Psoas muscle (tissue), 7 donors: ENCODE measurements at regions not wholly inside any gene's neighbourhood (a gene's known extent, or its start where the extent isn't known, plus 50 kb on each side); places are given as distances from the start of the nearest gene placed in this dataset.
A peak's percentile ranks its signal among the peaks of the same experiment; 100 is the strongest.
"Not testable (repeated sequence)": the region's sequence is repeated elsewhere in the genome, so short reads cannot be mapped to it uniquely, and the experiment has no call there.

ENCODE experiments used
- ATAC-seq, 4 donors: fragments of 200-7000 bp; cut with Tn5 transposase; one replicate each; pipeline ENCODE4 v1.9.1; 2020; ENCODE audit warnings: moderate library complexity in 3 of 4, mild to moderate bottlenecking in 2 of 4
- DNase-seq, 2 donors: peaks; one replicate each; pipeline ENCODE4 v3.0.0-alpha.2; 2020
- H3K27ac ChIP-seq: fragments of 200-600 bp; one replicate; pipeline ENCODE4 v1.8.0; 2022
- H3K27me3 ChIP-seq, 3 donors: fragments of 200-600 bp in 1 of 3; one replicate each; pipeline versions ENCODE4 v1.6.1 to v1.8.0; 2013 to 2022; ENCODE audit warnings: low read length in 2 of 3, mild to moderate bottlenecking in 2 of 3, moderate library complexity in 1 of 3; ENCODE audit not compliant: insufficient read depth in 3 of 3
- H3K36me3 ChIP-seq, 2 donors: fragments of 200-600 bp in 1 of 2; one replicate each; pipeline versions ENCODE4 v1.6.1 to v1.8.0; 2013 to 2022; ENCODE audit warnings: low read depth in 1 of 2, mild to moderate bottlenecking in 1 of 2, moderate library complexity in 1 of 2; ENCODE audit not compliant: insufficient read depth in 1 of 2
- H3K4me1 ChIP-seq: fragments of 200-600 bp; one replicate; pipeline ENCODE4 v1.8.0; 2022
- H3K4me3 ChIP-seq: fragments of 200-600 bp; one replicate; pipeline ENCODE4 v1.8.0; 2022; ENCODE audit warnings: mild to moderate bottlenecking
- H3K9me3 ChIP-seq: fragments of 200-600 bp; one replicate; pipeline ENCODE4 v1.8.0; 2022
- WGBS, 3 donors: extraction: QIAGEN DNeasy Blood & Tissue Kit; methylation state at CpG; one replicate each; pipeline versions ENCODE4 v1.1.6 to v1.1.7; 2013; 5-methylcytosine and 5-hydroxymethylcytosine counted together
- intact Hi-C, 2 donors: fragments of 100-400 bp; cut with DNase I; formaldehyde crosslinking; loops; one replicate each; pipeline versions ENCODE4 v1.11.0 to v1.14.2; 2022
- donor health status: healthy with polysubstance abuse.
- donor health status: DM: no; HTN: no; CAD: no; lungs with moderate emphysema.
- donor health status: Bipolar disorder and iron deficiency.
- donor health status: healthy.
- donor health status: DM: yes; HTN: yes; CAD: no.
- donor health status: DM: no; HTN: no; CAD: no.
- donor health status: DM: yes; HTN: yes; CAD: no.

DNA sequence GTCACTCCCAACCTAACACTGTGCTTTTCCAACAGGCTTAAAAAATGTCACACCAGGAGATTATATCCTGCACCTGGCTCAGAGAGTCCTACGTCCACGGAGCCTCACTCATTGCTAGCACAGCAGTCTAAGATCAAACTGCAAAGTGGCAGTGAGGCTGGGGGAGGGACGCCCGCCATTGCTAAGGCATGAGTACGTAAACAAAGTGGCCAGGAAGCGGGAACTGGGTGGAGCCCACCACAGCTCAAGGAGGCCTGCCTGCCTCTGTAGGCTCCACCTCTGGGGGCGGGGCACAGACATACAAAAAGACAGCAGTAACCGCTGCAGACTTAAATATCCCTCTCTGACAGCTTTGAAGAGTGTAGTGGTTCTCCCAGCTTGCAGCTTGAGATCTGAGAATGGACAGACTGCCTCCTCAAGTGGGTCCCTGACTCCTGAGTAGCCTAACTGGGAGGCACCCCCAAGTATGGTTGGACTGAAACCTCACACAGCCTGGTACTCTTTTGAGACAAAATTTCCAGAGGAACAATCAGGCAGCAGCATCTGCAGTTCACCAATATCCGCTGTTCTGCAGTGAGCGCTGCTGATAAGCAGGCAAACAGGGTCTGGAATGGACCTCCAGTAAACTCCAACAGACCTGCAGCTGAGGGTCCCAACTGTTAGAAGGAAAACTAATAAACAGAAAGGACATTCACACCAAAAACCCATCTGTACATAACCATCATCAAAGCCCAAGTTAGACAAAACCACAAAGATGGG lies 2986.4 kb upstream of the OR11H1 start:
- H3K27ac ChIP-seq, H3K9me3 ChIP-seq, ATAC-seq, H3K36me3 ChIP-seq, H3K4me1 ChIP-seq, H3K27me3 ChIP-seq, intact Hi-C loops, H3K4me3 ChIP-seq: not testable (repeated sequence)
- DNase-seq, result peak; percentile 9 to 33
- WGBS, 3 donors, result 37 to 54% (median 49%) methylated on average over 4 to 10 of the region's 10 CpGs

GRCh38 chr22:12553366-12553765 lies 2974.6 kb upstream of the OR11H1 start:
- H3K4me1 ChIP-seq, intact Hi-C loops, H3K27me3 ChIP-seq, H3K27ac ChIP-seq, H3K4me3 ChIP-seq, H3K36me3 ChIP-seq, ATAC-seq, DNase-seq, H3K9me3 ChIP-seq: not testable (repeated sequence)
- WGBS, 3 donors, result 58 to 66% (median 66%) methylated on average over 5 of the region's 5 CpGs

- H3K4me1 ChIP-seq, DNase-seq, H3K27me3 ChIP-seq, H3K36me3 ChIP-seq, intact Hi-C loops, ATAC-seq, H3K9me3 ChIP-seq, H3K4me3 ChIP-seq, H3K27ac ChIP-seq: not testable (repeated sequence)
- 76 to 78% (median 77%) methylated on average over 6 to 9 of the region's 9 CpGs for WGBS, 3 donors
Observed at GRCh38 chr22:12554648-12555192, 2973.3 kb upstream of the OR11H1 start.

- H3K9me3 ChIP-seq, ATAC-seq, intact Hi-C loops, H3K4me1 ChIP-seq, H3K27ac ChIP-seq, H3K27me3 ChIP-seq, H3K4me3 ChIP-seq, DNase-seq, H3K36me3 ChIP-seq: not testable (repeated sequence)
Observed at GRCh38 chr22:12571500-12571899, 2956.5 kb upstream of the OR11H1 start.

DNA sequence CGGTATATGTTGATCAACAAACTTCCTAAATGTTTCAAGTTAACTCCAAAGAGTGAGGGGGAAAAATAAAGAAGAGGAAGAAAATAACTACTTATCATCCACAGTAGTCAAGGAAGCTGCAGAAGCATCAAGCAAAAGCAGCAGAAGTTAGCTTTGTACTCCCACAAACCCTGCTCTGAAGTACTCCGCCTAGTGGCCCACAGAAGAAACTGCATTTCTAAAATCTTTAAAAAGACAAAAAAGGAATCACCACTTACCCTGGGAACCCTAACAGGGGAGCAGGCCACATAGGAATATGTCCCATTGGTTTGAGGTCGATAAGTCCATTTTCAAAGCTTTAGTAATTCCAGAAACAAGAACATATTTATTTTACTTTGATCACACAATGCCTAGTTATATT lies 2948.3 kb upstream of the OR11H1 start:
- 0 to 7% (median 5%) methylated on average over 1 to 3 of the region's 3 CpGs for WGBS, 3 donors
- H3K27me3 ChIP-seq, H3K27ac ChIP-seq, H3K4me3 ChIP-seq, ATAC-seq, DNase-seq, H3K9me3 ChIP-seq, H3K36me3 ChIP-seq, H3K4me1 ChIP-seq, intact Hi-C loops: not testable (repeated sequence)

GRCh38 chr22:12584457-12584856 lies 2943.5 kb upstream of the OR11H1 start:
- H3K27me3 ChIP-seq, H3K27ac ChIP-seq, DNase-seq, H3K4me3 ChIP-seq, intact Hi-C loops, H3K36me3 ChIP-seq, H3K4me1 ChIP-seq, ATAC-seq, H3K9me3 ChIP-seq: not testable (repeated sequence)
- 61 to 64% (median 64%) methylated on average over 14 to 17 of the region's 17 CpGs for WGBS, 3 donors

DNA sequence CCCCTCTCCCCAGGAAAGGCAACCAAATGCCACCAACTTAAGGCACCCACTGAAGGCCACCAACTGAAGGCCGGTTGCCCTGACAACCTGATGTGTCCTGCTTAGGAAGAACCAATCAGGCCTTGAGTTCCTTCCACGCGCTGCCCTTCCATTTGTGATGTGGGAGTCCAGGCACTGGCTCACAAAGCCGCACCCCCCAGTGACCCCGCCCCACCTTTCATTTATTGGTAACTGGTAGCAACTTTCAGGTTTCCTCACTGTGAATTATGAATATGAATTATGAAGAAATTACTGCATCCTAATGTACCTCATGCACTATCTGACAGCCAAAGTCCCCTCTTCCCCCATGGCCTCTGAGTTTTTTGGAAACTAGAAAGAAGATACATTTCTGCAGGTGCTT lies 2943.1 kb upstream of the OR11H1 start:
- ATAC-seq, H3K27ac ChIP-seq, H3K9me3 ChIP-seq, DNase-seq, H3K4me1 ChIP-seq, H3K4me3 ChIP-seq, H3K36me3 ChIP-seq, H3K27me3 ChIP-seq, intact Hi-C loops: not testable (repeated sequence)
- 71 to 81% (median 76%) methylated on average over 5 of the region's 5 CpGs for WGBS, 3 donors

DNA sequence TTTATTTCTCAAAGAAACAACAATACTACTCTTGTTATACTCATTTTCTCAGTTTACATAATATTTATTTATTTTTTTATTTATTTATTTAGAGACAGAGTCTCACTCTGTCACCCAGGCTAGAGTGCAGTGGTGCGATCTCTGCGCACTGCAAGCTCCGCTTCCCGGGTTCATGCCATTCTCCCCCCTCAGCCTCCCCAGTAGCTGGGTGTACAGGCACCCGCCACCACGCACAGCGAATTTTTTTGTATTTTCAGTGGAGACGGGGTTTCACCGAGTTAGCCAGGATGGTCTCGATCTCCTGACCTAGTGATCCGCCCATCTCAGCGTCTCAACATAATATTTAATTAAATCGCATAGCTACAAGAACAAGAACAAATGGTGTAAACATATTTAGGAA lies 2932.3 kb upstream of the OR11H1 start:
- ATAC-seq, H3K36me3 ChIP-seq, H3K27me3 ChIP-seq, DNase-seq, H3K4me1 ChIP-seq, H3K4me3 ChIP-seq, intact Hi-C loops, H3K27ac ChIP-seq: not testable (repeated sequence)
- WGBS, 3 donors, result 69 to 75% (median 74%) methylated on average over 13 of the region's 13 CpGs
- H3K9me3 ChIP-seq, result peaks cover 14% of the 10 kb centered on the region

DNA sequence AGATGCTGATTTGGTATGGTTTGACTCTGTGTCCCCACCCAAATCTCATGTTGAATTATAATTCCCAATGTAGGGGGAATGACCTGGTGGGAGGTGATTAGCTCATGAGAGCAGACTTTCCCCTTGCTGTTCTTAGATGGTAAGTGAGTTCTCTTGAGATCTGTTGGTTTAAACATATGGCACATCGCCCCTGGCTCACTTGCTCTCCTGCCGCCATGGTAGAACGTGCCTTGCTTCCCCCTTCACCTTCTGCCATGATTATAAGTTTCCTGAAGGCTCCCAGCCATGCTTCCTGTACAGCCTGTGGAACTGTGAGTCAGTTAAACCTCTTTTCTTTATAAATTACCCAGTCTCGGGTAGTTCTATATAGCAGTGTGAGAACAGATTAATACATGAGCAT lies 2930.2 kb upstream of the OR11H1 start:
- intact Hi-C loops, H3K4me1 ChIP-seq, DNase-seq, H3K4me3 ChIP-seq, ATAC-seq, H3K36me3 ChIP-seq, H3K27ac ChIP-seq, H3K27me3 ChIP-seq: not testable (repeated sequence)
- WGBS, 3 donors, result 67 to 78% (median 75%) methylated on average over 4 of the region's 4 CpGs
- H3K9me3 ChIP-seq, result peaks cover 13% of the 10 kb centered on the region

DNA sequence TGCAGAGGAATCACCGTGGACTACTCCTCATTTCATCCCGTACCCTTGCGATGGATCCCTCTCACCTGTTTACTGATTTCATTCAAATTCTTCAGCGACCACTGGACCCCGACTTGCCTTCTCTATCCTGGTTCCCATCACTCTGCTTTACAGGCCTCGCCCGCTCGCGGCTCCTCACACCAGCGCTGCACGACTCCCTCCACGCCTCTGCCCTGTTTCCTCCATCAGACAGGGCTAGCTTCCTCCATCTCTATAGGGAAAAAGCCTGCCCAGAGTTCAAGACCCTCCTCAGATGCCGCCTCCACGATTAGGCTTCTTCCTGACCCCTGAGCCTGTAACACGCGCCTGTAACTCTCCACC lies 2926.5 kb upstream of the OR11H1 start:
- intact Hi-C loops, H3K36me3 ChIP-seq, H3K27me3 ChIP-seq, ATAC-seq, H3K4me1 ChIP-seq, H3K27ac ChIP-seq, H3K9me3 ChIP-seq, DNase-seq: not testable (repeated sequence)
- 67 to 74% (median 70%) methylated on average over 16 of the region's 16 CpGs for WGBS, 3 donors
- peak overlapping the region; percentile 41 for H3K4me3 ChIP-seq
